CD4-positive, alpha-beta T cell (primary cell): ENCODE measurements at regions not wholly inside any gene's neighbourhood (a gene's known extent, or its start where the extent isn't known, plus 50 kb on each side); places are given as distances from the start of the nearest gene placed in this dataset.

Experiments used
- ATAC-seq: fragments of 200-7000 bp; cut with Tn5 transposase; one replicate; pipeline ENCODE4 v1.10.0; 2022; ENCODE audit warnings: mild to moderate bottlenecking; ENCODE audit not compliant: poor library complexity
- CTCF ChIA-PET: fragments of 350-600 bp; sonication (Branson Sonifier 250); formaldehyde crosslinking; loops from one replicate; lab custom pipeline; 2021; ENCODE audit warnings: antibody characterized with exemption, inconsistent platforms; lab: Charles Lee
- POLR2A ChIA-PET: fragments of 350-600 bp; sonication (Branson Sonifier 250); formaldehyde crosslinking; loops from one replicate; lab custom pipeline; 2021; ENCODE audit warnings: antibody characterized with exemption, inconsistent platforms; lab: Charles Lee
- DNase-seq, 14 experiments: peaks; one replicate each; pipeline ENCODE4 v3.0.0-alpha.2; 2013 to 2020; ENCODE audit warnings: mixed read lengths in 2 of 14
- H3K27ac ChIP-seq, 2 donors: one replicate each; pipeline versions ENCODE4 v1.5.1 to v1.7.0; 2013; ENCODE audit warnings: low read length in 2 of 2, low read depth in 1 of 2, mild to moderate bottlenecking in 1 of 2
- H3K27me3 ChIP-seq, 2 experiments: 1 replicate in 1 of 2; 2 replicates in 1 of 2; pipeline versions ENCODE4 v1.6.1 to v1.7.0; 2013; ENCODE audit warnings: low read length in 2 of 2, control low read depth in 1 of 2, mild to moderate bottlenecking in 1 of 2, moderate library complexity in 1 of 2; ENCODE audit not compliant: insufficient read depth in 2 of 2, control insufficient read depth in 1 of 2
- H3K36me3 ChIP-seq: one replicate; pipeline ENCODE4 v1.6.1; 2013; ENCODE audit warnings: low read length, control low read depth; ENCODE audit not compliant: insufficient read depth
- H3K4me1 ChIP-seq: one replicate; pipeline ENCODE4 v1.6.1; 2013; ENCODE audit warnings: low read length, control low read depth; ENCODE audit not compliant: insufficient read depth
- H3K4me3 ChIP-seq: one replicate; pipeline ENCODE4 v1.5.1; 2013; ENCODE audit warnings: mild to moderate bottlenecking, low read length, moderate library complexity
- H3K9me3 ChIP-seq, 2 experiments: 1 replicate in 1 of 2; 2 replicates in 1 of 2; pipeline versions ENCODE4 v1.6.1 to v1.7.0; 2013; ENCODE audit warnings: low read length in 2 of 2, mild to moderate bottlenecking in 2 of 2, control low read depth in 1 of 2, moderate library complexity in 1 of 2; ENCODE audit not compliant: control insufficient read depth in 1 of 2, insufficient read depth in 1 of 2
- H3K27ac Mint-ChIP-seq: one replicate; pipeline ENCODE4 v1.8.0; 2020; ENCODE audit warnings: mixed read lengths
- H3K27me3 Mint-ChIP-seq: one replicate; pipeline ENCODE4 v1.8.0; 2021; ENCODE audit warnings: mixed read lengths
- H3K36me3 Mint-ChIP-seq: one replicate; pipeline ENCODE4 v1.8.0; 2021; ENCODE audit warnings: low read depth, mixed read lengths
- H3K4me1 Mint-ChIP-seq: one replicate; pipeline ENCODE4 v1.8.0; 2021; ENCODE audit warnings: low read depth, mixed read lengths
- H3K4me3 Mint-ChIP-seq: one replicate; pipeline ENCODE4 v1.8.0; 2020; ENCODE audit warnings: mild to moderate bottlenecking, mixed read lengths
- H3K9me3 Mint-ChIP-seq: one replicate; pipeline ENCODE4 v1.8.0; 2020; ENCODE audit warnings: mixed read lengths
- intact Hi-C, 2 experiments: fragments of 100-400 bp; cut with DNase I in 1 of 2; cut with micrococcal nuclease in 1 of 2; formaldehyde crosslinking; loops; one replicate each; pipeline versions ENCODE4 v1.15.1 to v1.9.0; 2023 to 2025; cut with DNase I, micrococcal nuclease
- TF ChIP-seq, protein P1 (sequence below): fragments of 200-600 bp; IDR thresholded peaks from one replicate; pipeline ENCODE4 v1.8.0; 2022; ENCODE audit warnings: antibody characterized with exemption, mild to moderate bottlenecking

DNA sequence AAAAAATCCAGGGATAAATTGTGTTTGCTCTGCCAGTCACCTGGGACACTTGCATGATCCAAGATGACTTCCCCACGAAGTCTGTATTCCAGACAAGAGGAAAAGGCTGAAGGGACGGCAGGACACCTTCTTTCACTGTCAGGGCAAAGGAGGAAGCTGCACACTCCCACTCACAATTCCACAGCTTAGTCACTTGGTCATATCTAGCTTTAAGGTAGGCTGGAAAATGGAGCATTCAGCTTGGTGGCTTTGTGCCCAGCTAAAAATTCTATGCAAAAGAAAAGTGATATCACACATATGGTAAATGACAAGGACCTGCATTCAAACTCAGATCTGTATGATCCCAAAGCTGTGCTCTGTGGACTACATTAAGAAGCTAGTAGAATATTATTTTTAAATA is 109.2 kb upstream of the TPM1 start:
- Histone ChIP-seq H3K36me3 (no peaks in the 10 kb centered on the region), H3K9me3 (no peaks in the 10 kb centered on the region), H3K4me3 (no peak overlapping the region), H3K27me3 (peaks cover 15 to 16% of the 10 kb centered on the region in 2 experiments), H3K27ac (no peak overlapping the region), H3K4me1 (no peaks in the 10 kb centered on the region)
- Mint-ChIP-seq H3K36me3 (no peaks in the 10 kb centered on the region), H3K27ac (no peak overlapping the region), H3K4me1 (no peaks in the 10 kb centered on the region), H3K4me3 (no peak overlapping the region), H3K9me3 (no peaks in the 10 kb centered on the region), H3K27me3 (peaks cover 51% of the 10 kb centered on the region)
- POLR2A ChIA-PET = no interaction called here
- DNase-seq = no peak
- intact Hi-C loops = no loop called here
- TF ChIP-seq, protein P1, sequence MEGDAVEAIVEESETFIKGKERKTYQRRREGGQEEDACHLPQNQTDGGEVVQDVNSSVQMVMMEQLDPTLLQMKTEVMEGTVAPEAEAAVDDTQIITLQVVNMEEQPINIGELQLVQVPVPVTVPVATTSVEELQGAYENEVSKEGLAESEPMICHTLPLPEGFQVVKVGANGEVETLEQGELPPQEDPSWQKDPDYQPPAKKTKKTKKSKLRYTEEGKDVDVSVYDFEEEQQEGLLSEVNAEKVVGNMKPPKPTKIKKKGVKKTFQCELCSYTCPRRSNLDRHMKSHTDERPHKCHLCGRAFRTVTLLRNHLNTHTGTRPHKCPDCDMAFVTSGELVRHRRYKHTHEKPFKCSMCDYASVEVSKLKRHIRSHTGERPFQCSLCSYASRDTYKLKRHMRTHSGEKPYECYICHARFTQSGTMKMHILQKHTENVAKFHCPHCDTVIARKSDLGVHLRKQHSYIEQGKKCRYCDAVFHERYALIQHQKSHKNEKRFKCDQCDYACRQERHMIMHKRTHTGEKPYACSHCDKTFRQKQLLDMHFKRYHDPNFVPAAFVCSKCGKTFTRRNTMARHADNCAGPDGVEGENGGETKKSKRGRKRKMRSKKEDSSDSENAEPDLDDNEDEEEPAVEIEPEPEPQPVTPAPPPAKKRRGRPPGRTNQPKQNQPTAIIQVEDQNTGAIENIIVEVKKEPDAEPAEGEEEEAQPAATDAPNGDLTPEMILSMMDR = no peak
- CTCF ChIA-PET = no interaction called here
- no peak for ATAC-seq

DNA sequence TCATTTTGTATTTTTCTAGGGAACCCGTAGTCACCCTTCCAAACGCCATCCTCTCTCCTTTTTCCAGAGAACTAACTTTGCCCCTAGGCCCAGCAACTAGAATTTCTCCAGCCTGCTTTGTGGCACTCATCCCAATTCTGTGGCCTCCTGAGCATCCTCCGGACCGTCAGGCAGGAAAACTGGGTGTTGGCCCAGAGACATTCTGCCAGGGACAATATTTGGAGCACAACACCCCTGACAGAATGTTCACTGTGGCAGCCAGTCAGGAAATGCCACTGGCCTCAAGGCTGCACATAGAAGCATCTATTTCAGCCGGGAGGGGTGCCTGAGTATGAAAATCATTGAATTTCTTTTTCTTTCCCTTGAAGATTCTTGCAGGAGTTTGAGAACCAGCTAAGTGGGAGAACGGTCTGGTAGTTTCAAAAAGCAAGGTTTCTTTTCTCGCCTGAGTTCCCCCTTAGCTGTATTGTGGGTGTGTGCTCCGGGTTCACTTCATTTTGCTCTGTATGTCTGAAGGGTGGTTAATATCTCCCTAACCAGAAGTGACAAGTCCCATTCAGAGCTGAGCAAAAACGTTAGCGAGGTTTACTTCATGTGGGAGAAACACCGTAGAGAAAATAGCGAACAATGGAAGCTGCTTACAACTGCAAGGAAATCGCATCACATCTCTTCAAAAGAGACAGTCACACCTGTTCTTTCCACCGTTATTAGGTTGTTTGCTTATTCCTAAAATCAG is 108.1 kb upstream of the TPM1 start:
- peaks cover 52% of the 10 kb centered on the region for H3K27me3 Mint-ChIP-seq
- ATAC-seq = no peak
- intact Hi-C loops = no loop called here
- no peaks in the 10 kb centered on the region for H3K36me3 Mint-ChIP-seq
- H3K27ac ChIP-seq = no peak overlapping the region
- H3K36me3 ChIP-seq = no peaks in the 10 kb centered on the region
- no peaks in the 10 kb centered on the region for H3K4me1 ChIP-seq
- H3K4me1 Mint-ChIP-seq = no peaks in the 10 kb centered on the region
- CTCF ChIA-PET = no interaction called here
- TF ChIP-seq, protein P1 = no peak
- H3K4me3 ChIP-seq = no peak overlapping the region
- no peak overlapping the region for H3K4me3 Mint-ChIP-seq
- H3K27me3 ChIP-seq = peaks cover 16 to 18% of the 10 kb centered on the region in 2 experiments
- no peaks in the 10 kb centered on the region for H3K9me3 Mint-ChIP-seq
- no peak overlapping the region for H3K27ac Mint-ChIP-seq
- no peak for DNase-seq
- POLR2A ChIA-PET = no interaction called here
- H3K9me3 ChIP-seq = no peaks in the 10 kb centered on the region

DNA sequence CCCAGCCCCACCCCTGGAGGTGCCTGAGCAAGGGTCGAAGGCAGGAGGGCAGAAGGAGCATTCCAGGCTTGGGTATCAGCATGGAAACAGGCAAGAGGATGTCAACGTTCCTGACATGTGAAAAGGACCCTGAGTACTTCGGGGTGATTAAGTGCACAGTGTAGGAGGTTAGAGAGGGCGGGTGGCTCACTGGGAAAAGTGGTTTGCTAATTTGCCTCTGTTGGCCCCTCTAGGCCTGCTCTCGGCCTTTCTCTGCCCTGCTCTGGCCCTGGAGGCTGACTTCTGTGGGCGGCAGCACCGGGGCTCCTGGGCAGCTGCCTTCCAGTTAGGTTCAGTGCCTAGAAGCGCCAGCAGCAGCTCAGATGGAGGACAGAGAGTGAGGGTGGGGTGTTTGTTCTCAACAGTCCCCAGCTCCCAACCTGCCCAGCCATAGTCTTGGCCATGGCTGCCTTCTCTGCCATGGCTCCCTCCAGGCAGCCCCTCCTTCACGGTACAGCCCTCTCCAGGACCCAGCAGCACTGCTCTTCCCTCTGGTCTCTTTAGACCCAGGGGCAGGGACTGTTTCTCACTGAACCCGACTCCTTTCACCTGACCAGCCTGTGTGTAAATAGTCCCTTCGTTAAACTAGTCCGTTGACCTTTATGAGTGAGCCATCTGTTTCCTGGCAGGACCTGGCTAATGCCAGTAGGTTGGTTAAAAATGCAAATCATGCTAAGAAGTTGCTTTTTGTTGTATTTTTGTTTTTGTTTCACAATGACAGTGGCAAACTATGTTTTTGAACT is 107.1 kb upstream of the TPM1 start:
- intact Hi-C loops = no loop called here
- Mint-ChIP-seq H3K4me1 (no peaks in the 10 kb centered on the region), H3K4me3 (no peak overlapping the region), H3K36me3 (no peaks in the 10 kb centered on the region), H3K27me3 (peaks cover 59% of the 10 kb centered on the region), H3K27ac (no peak overlapping the region), H3K9me3 (no peaks in the 10 kb centered on the region)
- Histone ChIP-seq H3K27ac (no peak overlapping the region), H3K36me3 (no peaks in the 10 kb centered on the region), H3K4me3 (no peak overlapping the region), H3K27me3 (peaks cover 16 to 20% of the 10 kb centered on the region in 2 experiments), H3K9me3 (no peaks in the 10 kb centered on the region), H3K4me1 (no peaks in the 10 kb centered on the region)
- ATAC-seq = no peak
- CTCF ChIA-PET = no interaction called here
- TF ChIP-seq, protein P1 = no peak
- DNase-seq = no peak
- POLR2A ChIA-PET = no interaction called here
